ENCODE measurements at regions not wholly inside any gene's neighbourhood (a gene's known extent, or its start where the extent isn't known, plus 50 kb on each side); places are given as distances from the start of the nearest gene placed in this dataset.
"Not testable (repeated sequence)": the region's sequence is repeated elsewhere in the genome, so short reads cannot be mapped to it uniquely, and the experiment has no call there.

- DNase-seq (ENCODE audit: low read depth in 4 of 4, low spot score in 2 of 4): no peak
Measured at GRCh38 chr1:166488327-166488726, 321.5 kb upstream of the FAM78B start.

DNA sequence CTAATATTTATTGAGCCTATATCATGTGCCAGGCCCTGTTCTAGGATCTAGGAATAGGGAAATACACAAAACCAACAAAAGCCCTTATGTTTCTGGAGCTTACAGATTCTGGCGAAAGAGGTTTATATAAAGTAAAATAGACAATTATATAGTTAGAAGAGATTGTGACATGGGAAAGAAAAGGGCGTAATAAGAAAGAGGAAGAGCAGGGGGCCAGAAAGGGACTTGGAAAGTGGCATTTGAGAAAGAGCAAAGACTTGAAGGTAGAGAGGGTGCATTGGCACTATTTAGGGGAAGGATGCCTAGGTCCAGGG, 322.5 kb upstream of the FAM78B start:
- DNase-seq (ENCODE audit: low read depth in 4 of 4, low spot score in 2 of 4): no peak

- DNase-seq (ENCODE audit: low read depth in 4 of 4, low spot score in 2 of 4): no peak
Measured at GRCh38 chr1:166489670-166490436, 323.1 kb upstream of the FAM78B start.

DNA sequence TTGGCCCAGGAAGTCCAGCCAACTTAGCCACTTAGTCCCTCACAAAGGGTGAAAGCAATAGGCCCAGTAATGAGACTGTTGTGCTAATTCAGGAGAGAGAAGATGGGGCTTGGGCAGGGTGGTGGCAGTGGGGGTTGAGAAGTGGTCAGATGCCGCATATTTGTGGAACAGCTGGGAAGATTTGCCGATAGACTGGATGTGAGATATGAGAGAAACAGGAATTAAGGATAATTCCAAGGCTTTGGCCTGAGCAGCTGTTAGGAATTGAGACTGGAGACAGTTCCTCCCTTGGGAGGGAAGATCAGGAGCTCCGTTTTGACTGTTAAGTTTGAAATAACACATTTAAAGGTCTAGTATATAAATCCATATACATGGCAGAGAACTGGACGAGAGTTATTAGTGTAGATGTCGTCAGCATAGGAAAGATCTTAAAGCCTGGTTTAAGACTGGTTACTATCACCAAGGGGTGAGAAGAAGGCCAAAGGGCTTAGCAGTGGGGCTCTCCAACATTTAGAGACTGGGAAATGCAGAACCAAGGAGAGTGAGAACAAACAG, 323.7 kb upstream of the FAM78B start:
- no peak for DNase-seq (ENCODE audit: low read depth in 4 of 4, low spot score in 2 of 4)

DNA sequence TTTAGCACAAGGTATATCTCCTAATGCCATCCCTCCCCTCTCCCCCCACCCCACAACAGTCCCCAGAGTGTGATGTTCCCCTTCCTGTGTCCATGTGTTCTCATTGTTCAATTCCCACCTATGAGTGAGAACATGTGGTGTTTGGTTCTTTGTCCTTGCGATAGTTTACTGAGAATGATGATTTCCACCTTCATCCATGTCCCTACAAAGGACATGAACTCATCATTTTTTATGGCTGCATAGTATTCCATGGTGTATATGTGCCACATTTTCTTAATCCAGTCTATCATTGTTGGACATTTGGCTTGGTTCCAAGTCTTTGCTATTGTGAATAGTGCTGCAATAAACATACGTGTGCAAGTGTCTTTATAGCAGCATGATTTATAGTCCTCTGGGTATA, 327.0 kb upstream of the FAM78B start:
- DNase-seq (ENCODE audit: low read depth in 4 of 4, low spot score in 2 of 4): not testable (repeated sequence)

DNA sequence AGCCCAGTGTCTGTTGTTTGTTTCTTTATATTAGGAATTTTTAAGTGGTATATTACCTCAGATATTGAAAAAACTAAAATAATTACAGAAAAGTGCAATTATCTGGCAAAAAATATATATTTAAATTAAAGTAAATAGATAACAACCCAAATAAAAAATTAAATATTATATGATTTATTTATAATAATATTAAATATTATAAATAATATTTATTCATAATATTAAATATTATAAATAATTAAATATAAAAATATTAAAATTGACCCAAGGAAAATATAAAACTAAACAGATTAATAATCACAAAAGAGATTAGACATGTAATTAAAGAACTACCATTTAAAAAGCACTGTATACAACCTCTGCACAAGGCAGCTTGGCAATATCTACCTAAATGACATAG, 331.9 kb upstream of the POGK start:
- DNase-seq (ENCODE audit: low read depth in 4 of 4, low spot score in 2 of 4): no peak

DNA sequence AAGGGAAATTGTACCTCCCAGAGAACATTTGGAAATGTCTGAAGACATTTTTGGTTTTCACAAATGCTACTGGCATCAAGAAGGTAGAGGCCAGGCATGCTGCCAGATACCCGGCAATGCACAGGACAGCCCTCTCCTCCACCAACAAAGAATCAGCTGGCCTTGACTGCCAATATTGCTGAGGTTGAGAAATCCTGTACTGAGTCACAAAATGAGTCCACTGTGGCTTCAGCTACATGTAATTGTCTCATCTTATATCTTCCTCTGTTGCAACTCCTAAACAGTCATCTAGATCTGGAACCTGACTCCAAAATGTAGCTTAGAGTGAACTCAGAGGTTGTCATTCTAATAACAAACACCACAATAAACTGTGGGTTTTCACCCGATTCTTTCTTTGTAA, 327.5 kb upstream of the POGK start:
- DNase-seq (ENCODE audit: low read depth in 4 of 4, low spot score in 2 of 4): no peak

DNA sequence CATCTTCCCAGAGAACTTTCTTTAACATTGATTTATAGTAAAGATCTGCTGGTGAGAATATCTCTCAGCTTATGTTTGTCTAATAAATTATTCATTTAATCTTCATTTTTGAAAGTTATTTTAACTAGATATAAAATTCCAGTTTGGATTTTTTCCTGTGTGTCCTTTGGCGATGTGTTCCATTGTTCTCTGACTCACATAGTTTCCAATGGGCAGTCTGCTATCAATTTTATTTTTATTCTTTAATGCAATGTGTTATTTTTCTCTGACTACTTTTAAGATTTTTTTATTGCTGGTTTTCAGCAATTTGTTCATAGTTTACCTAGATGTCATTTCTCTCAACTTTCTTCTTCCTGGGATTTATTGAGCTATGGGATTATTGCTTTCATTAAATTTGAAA, 325.2 kb upstream of the POGK start:
- no peak for DNase-seq (ENCODE audit: low read depth in 4 of 4, low spot score in 2 of 4)

GRCh38 chr1:166527752-166528151, 311.5 kb upstream of the POGK start:
- no peak for DNase-seq (ENCODE audit: low read depth in 4 of 4, low spot score in 2 of 4)

DNA sequence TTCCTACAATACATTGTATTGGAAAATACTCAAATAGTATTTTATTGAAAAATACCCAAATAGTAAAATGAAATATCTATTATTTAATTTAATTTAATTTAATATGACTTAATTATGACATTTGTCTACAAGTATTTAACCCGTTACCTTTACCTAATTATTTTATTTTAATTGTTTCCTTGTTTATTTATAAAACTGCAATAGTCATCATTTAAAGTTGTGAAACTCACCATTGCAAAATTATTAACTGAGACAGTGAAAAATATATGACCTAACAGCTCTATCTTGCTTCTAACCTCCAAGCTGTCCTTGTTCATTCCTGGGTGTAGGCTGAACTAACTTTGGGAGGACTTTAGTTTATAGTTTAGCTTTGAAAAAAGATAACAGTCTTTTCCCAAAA, 300.6 kb upstream of the POGK start:
- no peak for DNase-seq (ENCODE audit: low read depth in 4 of 4, low spot score in 2 of 4)

DNA sequence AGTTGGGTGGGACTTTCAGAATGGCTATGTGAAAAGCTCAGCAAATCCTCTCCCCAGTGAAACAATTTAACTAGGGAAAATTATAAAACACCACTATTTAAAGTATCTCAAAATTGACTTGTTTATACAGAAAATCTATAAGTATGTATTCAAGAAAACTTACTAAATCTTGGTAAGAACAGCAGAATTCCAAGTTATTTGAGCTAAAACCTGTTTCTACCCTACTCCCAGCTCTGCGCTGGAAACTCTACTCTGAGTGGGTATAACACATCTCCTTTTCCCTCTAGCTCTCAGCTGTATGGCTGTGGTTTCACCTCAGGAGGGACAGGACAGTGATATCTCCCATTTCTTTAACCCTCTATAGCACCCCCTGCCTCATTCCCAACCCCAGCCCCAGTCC, 295.2 kb upstream of the POGK start:
- no peak for DNase-seq (ENCODE audit: low read depth in 4 of 4, low spot score in 2 of 4)

GRCh38 chr1:166544561-166544960, 294.7 kb upstream of the POGK start:
- DNase-seq (ENCODE audit: low read depth in 4 of 4, low spot score in 2 of 4): no peak

- no peak for DNase-seq (ENCODE audit: low read depth in 4 of 4, low spot score in 2 of 4)
Measured at GRCh38 chr1:166552706-166553105, 286.6 kb upstream of the POGK start.

DNA sequence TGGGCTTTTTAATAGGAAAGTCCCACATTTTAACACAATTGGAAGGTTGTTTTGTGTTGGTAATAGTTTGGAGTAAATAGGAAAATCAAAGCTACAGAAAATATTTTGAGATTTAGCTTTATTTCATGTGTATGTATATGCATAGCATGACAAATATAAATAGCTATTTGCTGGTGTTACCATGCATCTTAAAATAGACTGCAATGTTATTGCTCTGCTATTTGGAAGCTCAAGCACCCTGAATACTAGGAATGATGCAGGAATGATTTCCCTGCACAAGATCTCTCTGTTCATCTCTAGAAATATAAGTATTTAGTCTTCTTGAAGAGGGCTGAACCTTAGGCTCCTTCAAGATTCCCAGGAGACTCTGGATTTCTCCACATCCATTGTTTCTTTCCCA, 268.3 kb upstream of the POGK start:
- no peak for DNase-seq (ENCODE audit: low read depth in 4 of 4, low spot score in 2 of 4)

GRCh38 chr1:166573199-166573598, 266.1 kb upstream of the POGK start:
- no peak for DNase-seq (ENCODE audit: low read depth in 4 of 4, low spot score in 2 of 4)

- DNase-seq (ENCODE audit: low read depth in 4 of 4, low spot score in 2 of 4): no peak
Measured at GRCh38 chr1:166579557-166580501, 259.4 kb upstream of the POGK start.

DNA sequence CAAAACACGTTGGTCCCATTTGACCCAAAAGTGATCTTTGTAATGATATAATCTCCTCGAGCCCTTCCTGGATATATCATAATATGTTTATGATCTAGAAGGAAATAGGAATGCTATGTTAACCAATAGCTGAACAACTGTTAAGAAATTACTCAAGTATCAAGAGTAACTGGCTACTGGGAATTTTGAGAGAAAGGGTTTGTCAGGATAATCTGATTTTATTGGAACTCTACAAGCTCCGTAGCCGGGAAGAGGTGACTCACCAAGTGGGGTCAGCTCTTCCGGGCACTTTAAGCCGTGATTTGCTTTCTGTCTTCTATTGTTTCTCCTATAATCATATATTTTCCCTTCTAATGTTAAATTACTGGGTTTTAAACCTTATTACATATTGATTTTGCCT, 250.5 kb upstream of the POGK start:
- DNase-seq (ENCODE audit: low read depth in 4 of 4, low spot score in 2 of 4): no peak

- DNase-seq (ENCODE audit: low read depth in 4 of 4, low spot score in 2 of 4): no peak
Measured at GRCh38 chr1:166590161-166590560, 249.1 kb upstream of the POGK start.

GRCh38 chr1:166594646-166595045, 244.6 kb upstream of the POGK start:
- DNase-seq (ENCODE audit: low read depth in 4 of 4, low spot score in 2 of 4): no peak

DNA sequence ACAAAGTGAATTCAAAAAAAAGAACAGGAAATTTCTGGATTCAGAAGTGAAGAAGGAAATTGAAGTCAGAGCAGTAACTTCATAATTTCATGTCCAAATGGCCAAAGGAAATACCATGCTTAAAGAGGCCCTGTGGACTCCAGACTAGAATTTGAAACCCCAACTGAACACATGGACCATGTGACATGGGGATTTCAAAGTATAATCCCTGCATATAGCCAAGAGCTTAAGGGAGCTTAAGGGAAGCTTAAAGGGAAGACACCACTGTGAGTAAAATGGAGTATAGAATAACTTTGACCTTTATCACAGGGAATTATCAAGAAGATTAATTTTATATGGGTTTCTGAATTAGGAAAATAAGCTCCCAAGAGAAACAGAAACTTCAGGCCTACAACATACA, 241.8 kb upstream of the POGK start:
- no peak for DNase-seq (ENCODE audit: low read depth in 4 of 4, low spot score in 2 of 4)

- no peak for DNase-seq (ENCODE audit: low read depth in 4 of 4, low spot score in 2 of 4)
Measured at GRCh38 chr1:166600574-166600973, 238.7 kb upstream of the POGK start.
